HuH-7.5 (cell line): ENCODE measurements at regions not wholly inside any gene's neighbourhood (a gene's known extent, or its start where the extent isn't known, plus 50 kb on each side); places are given as distances from the start of the nearest gene placed in this dataset.

Experiments used
- DNase-seq: peaks from one replicate; pipeline ENCODE4 v3.0.0; 2011; ENCODE audit warnings: low spot score

DNA sequence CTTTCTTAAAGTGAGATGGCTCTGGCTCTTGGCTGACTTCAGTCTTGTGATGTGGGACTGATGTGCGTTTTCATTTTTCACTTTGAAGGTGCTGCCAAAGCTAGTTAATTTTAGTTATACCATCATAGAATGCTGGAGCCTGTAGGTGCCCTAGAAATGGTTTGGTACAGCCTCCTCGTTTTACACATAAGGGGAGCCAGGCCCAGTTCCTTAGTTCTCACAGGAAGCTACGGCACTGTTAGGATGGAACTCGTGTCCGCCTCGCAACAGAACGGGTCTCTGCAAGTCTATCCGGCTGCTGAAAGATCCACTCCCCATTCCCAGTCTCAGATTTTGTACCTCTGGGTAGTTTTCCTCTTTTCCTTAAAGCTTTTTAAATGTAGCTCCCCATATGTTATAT is 173.2 kb upstream of the PRPS1L1 start:
- no peak for DNase-seq

DNA sequence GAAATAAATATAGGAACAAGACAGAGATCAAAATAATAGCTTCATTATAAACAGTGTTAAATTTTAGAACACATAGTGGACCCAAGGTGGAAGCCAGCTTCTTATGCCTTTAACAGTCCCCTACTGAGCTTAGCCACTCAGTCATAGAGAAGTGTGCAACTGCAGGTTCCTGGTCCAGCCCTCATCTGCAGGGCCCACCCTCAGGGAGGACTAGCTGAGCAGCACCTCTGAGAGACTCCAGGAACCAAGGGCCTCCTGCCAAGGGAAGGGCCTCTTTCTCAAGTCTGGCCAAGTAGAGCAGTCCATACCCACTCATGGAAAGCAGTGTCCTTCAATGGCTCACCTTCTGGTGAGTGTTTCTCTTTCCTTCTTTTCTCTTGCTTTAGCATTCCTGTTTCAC is 173.7 kb upstream of the PRPS1L1 start:
- no peak for DNase-seq

DNA sequence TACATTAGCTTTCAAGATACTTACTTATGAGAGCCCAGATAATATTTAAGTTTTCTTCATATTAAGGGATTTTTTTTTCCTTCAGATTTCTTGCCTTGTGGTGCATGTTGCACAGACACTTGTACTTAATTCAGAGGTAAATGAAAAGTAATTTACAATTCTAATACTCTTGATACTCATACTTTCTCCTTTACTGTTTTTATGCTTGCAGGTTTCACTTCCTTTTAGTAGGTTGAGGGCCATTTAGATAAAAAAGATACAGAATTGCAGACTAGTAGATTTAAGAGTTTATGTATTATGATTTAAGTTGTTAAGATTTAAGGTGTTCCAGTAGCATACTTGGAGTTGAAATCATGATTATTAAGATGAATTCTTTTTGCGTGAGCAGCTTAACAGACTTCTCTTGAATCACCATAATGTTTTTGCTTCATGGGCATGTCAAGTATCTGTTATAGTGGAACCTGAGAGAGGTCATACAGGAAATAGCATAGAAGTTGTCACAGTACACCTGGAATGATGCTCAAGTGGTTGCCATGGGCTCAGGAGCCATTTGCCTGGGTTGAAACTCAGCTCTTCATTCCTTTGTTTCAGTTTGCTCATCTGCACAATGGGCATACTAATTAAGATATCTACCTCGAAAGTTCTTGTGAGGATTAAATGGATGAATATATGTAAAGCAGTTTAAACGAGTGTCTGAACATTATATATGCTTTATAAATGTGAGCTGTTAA is 174.8 kb upstream of the PRPS1L1 start:
- no peak for DNase-seq

DNA sequence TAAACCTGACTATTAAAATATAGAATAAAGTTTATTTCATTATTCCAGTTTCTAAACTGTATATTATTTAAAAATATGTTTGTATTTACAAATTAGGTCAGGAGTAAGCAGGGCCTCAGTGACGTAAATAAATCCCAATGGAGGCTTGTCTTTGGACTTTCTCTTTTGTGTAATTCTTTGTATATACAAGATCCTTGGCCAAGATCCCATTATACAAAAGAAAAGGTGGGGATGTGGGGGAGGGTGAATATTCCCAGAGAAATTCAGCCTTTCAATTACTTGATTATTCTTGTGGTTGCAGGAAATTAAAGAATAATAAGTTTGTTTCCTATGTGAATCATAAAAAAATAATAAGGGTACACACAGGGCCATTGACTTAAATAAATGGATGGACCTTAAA is 178.7 kb upstream of the PRPS1L1 start:
- no peak for DNase-seq

GRCh38 chr7:18208921-18209320 is 181.3 kb upstream of the PRPS1L1 start:
- no peak for DNase-seq

GRCh38 chr7:18210377-18210776 is 182.7 kb upstream of the PRPS1L1 start:
- no peak for DNase-seq

GRCh38 chr7:18210788-18211187 is 183.1 kb upstream of the PRPS1L1 start:
- DNase-seq: no peak

GRCh38 chr7:18212308-18212707 is 184.7 kb upstream of the PRPS1L1 start:
- no peak for DNase-seq

DNA sequence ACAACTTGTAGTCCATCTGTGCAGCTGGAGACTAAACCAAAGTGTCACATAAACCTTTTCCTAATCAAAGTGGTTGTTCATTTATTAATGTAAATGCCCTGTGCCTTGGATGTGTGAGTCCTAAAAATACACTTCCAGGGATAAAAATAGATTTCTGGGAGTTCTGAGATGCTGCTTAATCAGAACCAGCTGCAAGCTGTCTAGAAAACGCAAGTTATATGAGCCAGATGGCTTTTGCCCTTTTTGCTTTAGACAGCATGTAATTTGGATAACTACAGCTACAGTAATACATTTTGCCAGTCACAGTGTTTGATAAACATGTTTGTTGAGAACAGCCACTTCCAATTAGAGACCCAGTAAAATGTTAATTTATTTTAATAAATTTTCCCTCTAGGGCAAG is 185.1 kb upstream of the PRPS1L1 start:
- DNase-seq: no peak

- DNase-seq: no peak
Observed at GRCh38 chr7:18213652-18214051, 186.0 kb upstream of the PRPS1L1 start.

DNA sequence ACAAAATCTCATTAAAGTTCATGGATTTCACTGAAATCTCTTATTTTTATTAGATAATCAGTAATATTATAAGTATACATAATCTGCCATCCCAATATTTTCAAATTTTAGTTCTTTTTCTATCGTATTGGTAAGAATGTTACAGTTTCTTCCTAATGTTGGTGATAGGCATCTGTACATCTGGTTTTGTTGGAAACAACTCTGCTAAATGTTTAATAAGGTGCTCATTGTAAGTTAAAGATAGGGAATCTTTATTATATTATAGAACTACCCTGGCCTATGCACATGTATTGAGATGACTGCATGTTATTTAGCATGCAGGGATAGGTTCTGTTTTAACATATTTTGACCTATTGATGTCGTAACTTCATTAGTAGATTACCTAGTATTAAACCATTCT is 188.6 kb upstream of the PRPS1L1 start:
- no peak for DNase-seq

- no peak for DNase-seq
Observed at GRCh38 chr7:18221377-18222293, 194.0 kb upstream of the PRPS1L1 start.

GRCh38 chr7:18222636-18223035 is 195.0 kb upstream of the PRPS1L1 start:
- no peak for DNase-seq

DNA sequence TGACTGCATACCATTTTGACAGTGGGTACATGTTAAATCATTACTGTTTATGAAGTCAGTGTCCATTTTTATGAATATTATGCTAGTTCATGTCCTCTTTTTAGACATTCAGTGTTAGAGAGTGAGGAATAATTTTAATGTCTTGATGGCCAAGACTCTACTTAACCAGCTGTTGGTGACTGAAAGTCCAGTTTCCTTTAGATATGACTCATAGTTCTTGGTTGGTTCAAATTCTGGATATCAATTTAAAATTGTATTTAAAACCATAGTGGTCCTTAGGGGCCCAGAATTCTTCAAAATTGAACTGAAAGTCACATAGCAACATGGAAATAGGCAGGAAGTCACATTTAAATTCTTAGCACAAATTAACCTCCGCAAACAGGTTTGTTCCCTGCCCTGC is 196.5 kb upstream of the PRPS1L1 start:
- DNase-seq: no peak

DNA sequence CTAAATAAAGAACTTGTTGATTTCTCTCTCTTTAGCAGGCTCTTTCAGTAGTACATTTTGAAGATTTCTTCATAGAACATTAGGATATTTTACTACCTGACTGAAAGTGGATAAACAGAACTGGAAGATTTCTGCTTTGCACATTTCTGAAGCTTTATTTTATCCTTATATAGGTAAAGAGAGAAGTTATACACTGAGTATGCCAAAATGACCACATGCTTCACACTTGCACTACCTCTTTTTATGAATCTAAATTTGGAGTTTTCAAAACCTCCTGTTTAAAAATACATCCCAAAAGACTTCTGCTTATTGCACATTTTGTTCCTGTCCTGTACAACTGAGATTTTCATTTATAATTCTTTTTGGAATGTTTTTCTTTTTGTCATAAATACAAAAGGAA is 197.4 kb upstream of the PRPS1L1 start:
- DNase-seq: no peak

GRCh38 chr7:18226598-18226997 is 199.0 kb upstream of the PRPS1L1 start:
- no peak for DNase-seq

DNA sequence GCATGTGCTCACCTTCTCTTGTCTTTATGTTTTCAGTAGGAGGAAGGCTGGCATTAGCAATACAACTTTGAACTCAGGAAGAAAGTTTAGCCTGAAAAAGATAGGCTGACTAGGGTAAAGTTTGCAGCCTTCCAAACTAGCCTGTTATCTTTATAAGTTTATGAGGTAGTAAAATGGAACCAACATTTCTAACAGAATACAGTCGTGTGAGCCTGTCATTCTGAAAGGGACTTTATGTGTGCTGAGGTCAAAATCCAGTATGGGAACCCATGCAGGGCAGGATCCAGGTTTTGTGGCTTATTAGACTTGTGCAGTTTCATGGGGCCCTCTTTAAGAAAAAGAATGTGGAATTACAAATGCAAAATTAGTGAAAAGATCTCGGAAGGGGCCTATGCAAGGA is 201.0 kb upstream of the PRPS1L1 start:
- DNase-seq: no peak

DNA sequence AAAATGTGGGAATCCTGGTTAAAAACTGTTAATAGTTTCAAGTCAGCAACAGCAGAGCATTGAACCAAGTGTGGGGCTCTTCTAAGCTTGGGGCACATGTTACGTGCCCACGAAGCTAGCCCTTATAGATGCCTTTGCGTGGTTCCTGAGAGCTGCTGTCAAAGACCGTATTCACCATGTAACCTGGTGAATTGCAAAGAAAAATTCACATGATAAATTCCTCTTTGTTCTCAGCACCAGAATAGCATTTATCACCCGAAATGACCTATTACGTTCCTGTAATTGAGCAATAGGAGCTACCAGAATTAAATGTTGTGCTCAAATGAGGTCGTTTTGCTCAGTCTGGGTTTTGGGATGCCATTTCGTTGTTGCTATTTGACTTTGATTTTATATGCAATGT is 202.6 kb upstream of the PRPS1L1 start:
- no peak for DNase-seq

DNA sequence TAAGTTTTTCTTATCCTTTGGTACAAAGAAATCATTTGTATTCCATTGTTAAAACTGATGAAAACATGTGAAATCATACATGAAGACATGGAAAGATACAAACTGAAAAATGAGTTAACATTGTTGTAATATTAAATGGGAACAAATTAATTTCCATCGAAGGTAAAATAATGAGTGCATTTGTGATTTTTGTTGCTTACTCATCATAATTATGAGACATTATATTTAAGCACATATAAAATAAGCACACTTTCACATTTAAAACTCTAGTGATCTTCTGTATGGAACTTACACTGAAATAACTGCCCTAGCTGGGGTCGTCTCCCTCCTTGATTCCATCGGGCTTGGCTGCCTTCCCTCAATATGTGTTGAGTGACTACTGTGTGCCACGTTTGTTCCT is 204.2 kb upstream of the PRPS1L1 start:
- DNase-seq: no peak

- no peak for DNase-seq
Observed at GRCh38 chr7:18234519-18234918, 206.9 kb upstream of the PRPS1L1 start.

DNA sequence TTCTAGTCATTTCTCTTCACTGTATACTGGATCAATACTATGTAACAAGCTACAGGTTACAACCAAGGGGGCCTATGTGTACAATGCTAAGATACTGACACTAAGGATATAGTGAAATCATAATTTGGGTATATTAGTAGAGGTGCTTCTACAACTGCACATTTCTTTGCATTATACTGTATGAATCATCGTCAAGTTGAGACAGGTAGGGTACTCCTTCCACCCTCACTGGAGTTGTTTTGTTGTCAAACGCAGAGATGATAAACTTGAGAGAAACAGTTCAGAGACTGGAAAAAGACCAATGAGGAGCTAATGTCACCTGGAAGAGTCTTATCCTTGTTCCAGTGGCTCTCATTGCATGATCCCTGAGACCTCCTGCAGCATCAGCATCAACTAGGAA is 208.2 kb upstream of the PRPS1L1 start:
- no peak for DNase-seq

DNA sequence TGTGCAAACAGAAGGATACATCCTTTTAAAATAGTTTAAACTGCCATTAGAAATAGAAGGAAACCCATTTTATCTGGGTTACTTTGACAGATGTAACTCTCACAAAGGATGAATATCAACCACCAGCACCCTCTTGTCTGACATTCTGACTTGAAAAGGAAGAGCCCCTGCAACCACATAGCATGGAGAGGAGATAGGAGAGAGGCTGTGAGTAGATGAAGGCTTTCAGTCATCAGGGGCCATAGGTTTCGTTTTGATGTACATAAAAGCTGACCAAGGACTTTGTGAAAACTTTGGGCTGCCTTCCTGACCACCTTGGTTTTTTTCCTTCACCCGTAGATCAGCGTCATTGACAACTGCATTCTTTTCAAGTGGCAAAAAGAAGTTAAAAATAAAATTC is 211.6 kb upstream of the PRPS1L1 start:
- no peak for DNase-seq

DNA sequence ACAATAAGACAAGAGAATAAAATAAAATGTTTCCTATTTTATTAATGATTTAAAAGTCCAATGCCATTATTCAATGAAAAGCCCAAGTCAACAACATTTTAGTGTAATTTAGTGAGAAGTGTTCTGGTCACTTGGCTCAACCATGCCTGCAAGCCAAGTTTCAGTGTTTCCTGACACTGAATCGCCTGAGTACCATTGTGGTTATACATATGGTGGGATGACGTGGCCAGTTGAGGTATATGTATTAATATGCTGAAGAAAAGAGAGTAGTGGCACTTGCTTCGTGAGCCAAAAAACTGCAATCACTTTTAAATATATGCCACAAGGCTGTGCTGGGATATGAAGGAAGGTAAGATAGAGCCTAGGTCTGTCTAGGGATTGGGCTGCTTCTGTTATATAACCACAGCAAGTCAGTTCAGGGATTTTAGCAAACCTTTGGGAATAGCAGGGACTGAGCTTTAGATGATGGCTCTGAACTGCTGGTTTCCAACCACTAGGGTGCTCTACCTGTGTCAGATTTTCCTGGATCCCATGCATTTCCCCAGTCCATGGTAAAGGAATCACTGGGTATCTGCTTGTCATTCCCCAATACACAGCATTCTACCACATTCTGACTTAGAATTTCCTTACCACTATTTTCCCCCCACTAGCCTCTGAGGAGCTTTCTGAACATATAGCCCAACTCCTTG is 214.0 kb upstream of the PRPS1L1 start:
- no peak for DNase-seq
